Glutamatergic neuron (in vitro differentiated cells): ENCODE measurements at regions not wholly inside any gene's neighbourhood (a gene's known extent, or its start where the extent isn't known, plus 50 kb on each side); places are given as distances from the start of the nearest gene placed in this dataset.

ENCODE experiments used
- DNase-seq: peaks from one replicate; pipeline ENCODE4 v3.0.0; 2022
- H3K27ac Mint-ChIP-seq: one replicate; pipeline ENCODE4 v1.8.0; 2020; ENCODE audit warnings: mild to moderate bottlenecking, mixed read lengths, inconsistent platforms; ENCODE audit not compliant: unreplicated experiment
- H3K27me3 Mint-ChIP-seq: one replicate; pipeline ENCODE4 v1.8.0; 2020; ENCODE audit warnings: mild to moderate bottlenecking, moderate library complexity, mixed read lengths, inconsistent platforms; ENCODE audit not compliant: unreplicated experiment
- H3K36me3 Mint-ChIP-seq: one replicate; pipeline ENCODE4 v1.8.0; 2020; ENCODE audit warnings: mild to moderate bottlenecking, mixed read lengths, inconsistent platforms; ENCODE audit not compliant: unreplicated experiment
- H3K4me1 Mint-ChIP-seq: one replicate; pipeline ENCODE4 v1.8.0; 2020; ENCODE audit warnings: mild to moderate bottlenecking, low read depth, mixed read lengths, inconsistent platforms; ENCODE audit not compliant: unreplicated experiment
- H3K4me3 Mint-ChIP-seq: one replicate; pipeline ENCODE4 v1.8.0; 2020; ENCODE audit warnings: mild to moderate bottlenecking, mixed read lengths, inconsistent platforms; ENCODE audit not compliant: unreplicated experiment
- H3K9me3 Mint-ChIP-seq: one replicate; pipeline ENCODE4 v1.8.0; 2020; ENCODE audit warnings: mild to moderate bottlenecking, moderate library complexity, mixed read lengths, inconsistent platforms; ENCODE audit not compliant: unreplicated experiment
- TF ChIP-seq, protein P1 (sequence below): fragments of 200-600 bp; sonication (generic); IDR thresholded peaks from one replicate; pipeline ENCODE4 v1.5.0; 2021; ENCODE audit not compliant: partially characterized antibody, unreplicated experiment

DNA sequence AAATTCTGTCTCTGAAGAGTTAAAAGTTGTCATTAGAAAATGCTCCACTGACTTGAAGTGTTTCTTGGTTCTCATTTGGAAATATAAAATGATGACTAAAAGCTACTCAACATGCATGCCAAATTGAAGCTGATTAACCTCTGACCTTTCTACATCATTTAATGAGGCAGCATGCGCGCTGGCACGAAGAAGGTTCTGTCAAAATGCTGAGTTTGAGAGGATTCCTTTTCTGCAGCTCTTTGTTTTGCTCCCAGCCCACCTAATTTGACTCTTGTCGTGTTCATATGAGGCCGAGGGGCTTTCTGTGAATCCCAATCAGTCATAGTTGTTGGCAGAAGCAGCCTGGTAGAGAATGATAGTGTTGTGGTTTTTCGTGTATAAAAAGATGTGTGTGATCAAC is 153.4 kb downstream of the BRMS1L start:
- TF ChIP-seq, protein P1, sequence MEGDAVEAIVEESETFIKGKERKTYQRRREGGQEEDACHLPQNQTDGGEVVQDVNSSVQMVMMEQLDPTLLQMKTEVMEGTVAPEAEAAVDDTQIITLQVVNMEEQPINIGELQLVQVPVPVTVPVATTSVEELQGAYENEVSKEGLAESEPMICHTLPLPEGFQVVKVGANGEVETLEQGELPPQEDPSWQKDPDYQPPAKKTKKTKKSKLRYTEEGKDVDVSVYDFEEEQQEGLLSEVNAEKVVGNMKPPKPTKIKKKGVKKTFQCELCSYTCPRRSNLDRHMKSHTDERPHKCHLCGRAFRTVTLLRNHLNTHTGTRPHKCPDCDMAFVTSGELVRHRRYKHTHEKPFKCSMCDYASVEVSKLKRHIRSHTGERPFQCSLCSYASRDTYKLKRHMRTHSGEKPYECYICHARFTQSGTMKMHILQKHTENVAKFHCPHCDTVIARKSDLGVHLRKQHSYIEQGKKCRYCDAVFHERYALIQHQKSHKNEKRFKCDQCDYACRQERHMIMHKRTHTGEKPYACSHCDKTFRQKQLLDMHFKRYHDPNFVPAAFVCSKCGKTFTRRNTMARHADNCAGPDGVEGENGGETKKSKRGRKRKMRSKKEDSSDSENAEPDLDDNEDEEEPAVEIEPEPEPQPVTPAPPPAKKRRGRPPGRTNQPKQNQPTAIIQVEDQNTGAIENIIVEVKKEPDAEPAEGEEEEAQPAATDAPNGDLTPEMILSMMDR, result no peak

DNA sequence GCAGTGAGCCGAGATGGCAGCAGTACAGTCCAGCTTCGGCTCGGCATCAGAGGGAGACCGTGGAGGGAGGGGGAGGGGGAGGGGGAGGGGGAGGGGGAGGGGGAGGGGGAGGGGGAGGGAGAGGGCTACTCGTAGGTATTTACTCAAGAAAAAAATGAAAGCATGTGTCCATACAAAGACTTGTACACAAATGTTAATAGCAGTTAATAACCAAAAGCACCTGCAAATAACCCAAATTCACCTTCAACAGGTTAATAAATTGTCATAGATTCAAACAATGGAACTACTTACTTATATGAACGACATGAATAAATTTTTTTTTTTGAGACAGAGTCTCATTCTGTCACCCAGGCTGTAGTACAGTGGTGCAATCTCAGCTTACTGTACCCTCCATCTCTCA is 152.4 kb downstream of the BRMS1L start:
- Mint-ChIP-seq H3K4me1 (no peaks in the 10 kb centered on the region), H3K27ac (no peak overlapping the region), H3K9me3 (no peaks in the 10 kb centered on the region), H3K4me3 (no peak overlapping the region), H3K36me3 (no peaks in the 10 kb centered on the region), H3K27me3 (peaks cover 2% of the 10 kb centered on the region)
- DNase-seq, result no peak
- TF ChIP-seq, protein P1, result no peak

More for the DNA sequence above, 153.4 kb downstream of the BRMS1L start:
- no peaks in the 10 kb centered on the region for H3K4me1 Mint-ChIP-seq
- H3K9me3 Mint-ChIP-seq, result no peaks in the 10 kb centered on the region
- H3K4me3 Mint-ChIP-seq, result no peak overlapping the region
- no peak overlapping the region for H3K27ac Mint-ChIP-seq
- DNase-seq, result no peak
- no peaks in the 10 kb centered on the region for H3K36me3 Mint-ChIP-seq
- peaks cover 2% of the 10 kb centered on the region for H3K27me3 Mint-ChIP-seq

DNA sequence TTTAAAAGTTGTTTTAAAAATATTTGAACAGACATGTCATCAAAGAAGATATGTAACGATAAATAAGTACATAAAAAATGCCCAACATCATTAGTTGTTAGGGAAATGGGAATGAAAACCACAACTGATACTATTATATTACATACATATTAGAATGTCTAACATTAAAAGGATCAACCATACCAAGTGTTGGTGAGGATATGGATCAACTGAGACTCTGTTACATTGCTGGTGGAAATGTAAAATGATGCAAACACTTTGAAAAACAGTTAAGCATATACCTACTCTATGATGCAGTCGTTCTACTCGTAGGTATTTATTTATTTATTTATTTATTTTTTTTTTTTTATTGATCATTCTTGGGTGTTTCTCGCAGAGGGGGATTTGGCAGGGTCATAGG is 149.7 kb downstream of the BRMS1L start:
- Mint-ChIP-seq H3K27ac (no peak overlapping the region), H3K9me3 (no peaks in the 10 kb centered on the region), H3K4me3 (no peak overlapping the region), H3K36me3 (no peaks in the 10 kb centered on the region), H3K4me1 (no peaks in the 10 kb centered on the region), H3K27me3 (peaks cover 2% of the 10 kb centered on the region)
- TF ChIP-seq, protein P1, result no peak
- DNase-seq, result no peak

DNA sequence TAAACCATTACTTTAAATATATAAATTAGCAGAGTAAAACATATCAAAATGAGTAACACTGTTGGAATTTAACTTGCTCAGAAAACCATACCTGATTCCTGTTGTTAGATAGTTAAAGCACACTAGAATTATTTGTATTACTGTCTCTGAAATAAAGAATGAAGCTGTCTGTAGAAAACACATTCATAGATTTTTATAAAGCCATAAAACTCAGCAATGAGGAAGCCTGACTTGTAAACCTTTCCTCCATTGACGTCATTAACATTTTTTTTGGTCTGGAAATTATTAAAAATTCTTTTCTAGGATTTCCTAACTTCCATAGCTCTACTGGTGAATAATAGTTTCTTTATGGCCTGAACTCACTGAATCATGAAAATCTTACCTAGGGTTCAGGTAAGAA is 147.6 kb downstream of the BRMS1L start:
- Mint-ChIP-seq H3K36me3 (no peaks in the 10 kb centered on the region), H3K27ac (no peak overlapping the region), H3K27me3 (no peaks in the 10 kb centered on the region), H3K9me3 (no peaks in the 10 kb centered on the region), H3K4me1 (no peaks in the 10 kb centered on the region), H3K4me3 (no peak overlapping the region)
- TF ChIP-seq, protein P1, result no peak
- no peak for DNase-seq

DNA sequence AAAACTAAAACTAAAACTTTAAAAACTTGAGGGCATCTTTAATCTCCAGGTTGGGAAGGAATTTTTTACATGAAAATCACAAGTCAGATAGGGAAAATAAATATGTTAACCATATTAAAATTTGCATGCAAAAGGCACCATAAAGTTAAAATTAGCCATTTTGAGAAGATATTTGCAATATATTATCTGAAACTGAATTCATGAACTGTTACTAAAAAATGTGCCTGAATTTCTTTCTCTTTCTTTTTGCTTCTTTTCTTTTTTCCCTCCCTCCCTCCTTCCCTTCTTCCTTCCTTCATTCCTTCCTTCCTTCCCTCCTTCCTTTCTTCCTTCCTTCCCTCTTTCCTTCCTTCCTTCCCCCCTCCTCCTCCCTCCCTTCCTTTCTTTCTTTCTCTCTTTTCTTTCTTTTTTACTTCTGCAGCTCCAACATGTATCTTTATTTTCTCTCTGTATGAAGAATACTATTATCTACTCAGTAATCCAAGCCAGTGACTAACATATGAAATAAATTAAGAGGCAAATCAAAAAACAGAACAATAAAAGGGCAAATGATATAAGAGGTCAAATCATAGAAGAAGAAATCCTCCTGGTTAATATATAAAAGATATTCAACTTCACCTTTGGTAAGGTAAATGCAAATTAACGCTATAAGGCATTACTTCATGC is 146.0 kb downstream of the BRMS1L start:
- DNase-seq, result no peak
- Mint-ChIP-seq H3K4me1 (no peaks in the 10 kb centered on the region), H3K27me3 (no peaks in the 10 kb centered on the region), H3K4me3 (no peak overlapping the region), H3K9me3 (no peaks in the 10 kb centered on the region), H3K36me3 (no peaks in the 10 kb centered on the region), H3K27ac (no peak overlapping the region)
- TF ChIP-seq, protein P1, result no peak
